NCI-H128 (cell line): ENCODE measurements at regions not wholly inside any gene's neighbourhood (a gene's known extent, or its start where the extent isn't known, plus 50 kb on each side); places are given as distances from the start of the nearest gene placed in this dataset.

ENCODE experiments used
- DNase-seq: peaks from one replicate; lab custom pipeline; 2025; ENCODE audit not compliant: unreplicated experiment; lab: John Stamatoyannopoulos, UW

- DNase-seq: no peak
Measured at GRCh38 chr21:27206368-27206982, 239.6 kb upstream of the ADAMTS5 start.

GRCh38 chr21:27202301-27202700 is 235.4 kb upstream of the ADAMTS5 start:
- DNase-seq: no peak

- DNase-seq: no peak
Measured at GRCh38 chr21:27201197-27201596, 234.3 kb upstream of the ADAMTS5 start.

- DNase-seq: no peak
Measured at GRCh38 chr21:27196651-27197050, 229.8 kb upstream of the ADAMTS5 start.

- no peak for DNase-seq
Measured at GRCh38 chr21:27192281-27192949, 225.5 kb upstream of the ADAMTS5 start.

- DNase-seq: no peak
Measured at GRCh38 chr21:27190601-27191000, 223.7 kb upstream of the ADAMTS5 start.

- DNase-seq: no peak
Measured at GRCh38 chr21:27189870-27190269, 223.0 kb upstream of the ADAMTS5 start.

- DNase-seq: no peak
Measured at GRCh38 chr21:27173053-27173452, 206.2 kb upstream of the ADAMTS5 start.

- no peak for DNase-seq
Measured at GRCh38 chr21:27171707-27172106, 204.8 kb upstream of the ADAMTS5 start.

- DNase-seq: no peak
Measured at GRCh38 chr21:27168084-27168483, 201.2 kb upstream of the ADAMTS5 start.

- no peak for DNase-seq
Measured at GRCh38 chr21:27164208-27165177, 197.6 kb upstream of the ADAMTS5 start.

- DNase-seq: no peak
Measured at GRCh38 chr21:27158967-27159366, 192.1 kb upstream of the ADAMTS5 start.

GRCh38 chr21:27157097-27157496 is 190.2 kb upstream of the ADAMTS5 start:
- no peak for DNase-seq

GRCh38 chr21:27156666-27157065 is 189.8 kb upstream of the ADAMTS5 start:
- no peak for DNase-seq

GRCh38 chr21:27155130-27155500 is 188.2 kb upstream of the ADAMTS5 start:
- DNase-seq: no peak

GRCh38 chr21:27154451-27155129 is 187.7 kb upstream of the ADAMTS5 start:
- DNase-seq: no peak

GRCh38 chr21:27152996-27153395 is 186.1 kb upstream of the ADAMTS5 start:
- no peak for DNase-seq

- DNase-seq: no peak
Measured at GRCh38 chr21:27149034-27149433, 182.1 kb upstream of the ADAMTS5 start.

GRCh38 chr21:27146268-27146667 is 179.4 kb upstream of the ADAMTS5 start:
- no peak for DNase-seq

- DNase-seq: no peak
Measured at GRCh38 chr21:27145134-27145798, 178.4 kb upstream of the ADAMTS5 start.

- no peak for DNase-seq
Measured at GRCh38 chr21:27143476-27143875, 176.6 kb upstream of the ADAMTS5 start.
